ENCODE measurements at regions not wholly inside any gene's neighbourhood (a gene's known extent, or its start where the extent isn't known, plus 50 kb on each side); places are given as distances from the start of the nearest gene placed in this dataset.

GRCh38 chr5:14054965-14055963 lies 87.9 kb upstream of the TRIO start:
- H3K27me3 ChIP-seq (ENCODE audit: insufficient read depth, poor library complexity, severe bottlenecking) = no peaks in the 10 kb centered on the region
- TF ChIP-seq REST (IDR thresholded peaks at IDR 0.05; ENCODE audit: insufficient replicate concordance, low read depth) (no peak), GABPA (IDR thresholded peaks at IDR 0.05; ENCODE audit: low read depth) (no peak), POLR2AphosphoS5 (IDR thresholded peaks at IDR 0.05; ENCODE audit: low read depth) (no peak), CTCF (IDR thresholded peaks at IDR 0.05; ENCODE audit: insufficient read depth, low read length) (no peak), SPI1 (IDR thresholded peaks at IDR 0.05; ENCODE audit: borderline replicate concordance, low read depth) (no peak)
- no peak overlapping the region for H3K27ac ChIP-seq (replicated peaks)
- no peak overlapping the region for H3K4me3 ChIP-seq (replicated peaks; ENCODE audit: insufficient read depth, low read length)
- DNase-seq (ENCODE audit: low read depth in 1 of 2, low spot score in 1 of 2) = no peak

- no peaks in the 10 kb centered on the region for H3K27me3 ChIP-seq (ENCODE audit: insufficient read depth, poor library complexity, severe bottlenecking)
- no peak overlapping the region for H3K4me3 ChIP-seq (replicated peaks; ENCODE audit: insufficient read depth, low read length)
- DNase-seq (ENCODE audit: low read depth in 1 of 2, low spot score in 1 of 2) = no peak
- TF ChIP-seq GABPA (IDR thresholded peaks at IDR 0.05; ENCODE audit: low read depth) (no peak), SPI1 (IDR thresholded peaks at IDR 0.05; ENCODE audit: borderline replicate concordance, low read depth) (no peak), CTCF (IDR thresholded peaks at IDR 0.05; ENCODE audit: insufficient read depth, low read length) (no peak), POLR2AphosphoS5 (IDR thresholded peaks at IDR 0.05; ENCODE audit: low read depth) (no peak), REST (IDR thresholded peaks at IDR 0.05; ENCODE audit: insufficient replicate concordance, low read depth) (no peak)
- no peak overlapping the region for H3K27ac ChIP-seq (replicated peaks)
These were observed 88.9 kb upstream of the TRIO start for GRCh38 chr5:14054111-14054854.

- DNase-seq (ENCODE audit: low read depth in 1 of 2, low spot score in 1 of 2) = no peak
- no peak overlapping the region for H3K4me3 ChIP-seq (replicated peaks; ENCODE audit: insufficient read depth, low read length)
- TF ChIP-seq GABPA (IDR thresholded peaks at IDR 0.05; ENCODE audit: low read depth) (no peak), CTCF (IDR thresholded peaks at IDR 0.05; ENCODE audit: insufficient read depth, low read length) (no peak), SPI1 (IDR thresholded peaks at IDR 0.05; ENCODE audit: borderline replicate concordance, low read depth) (no peak), POLR2AphosphoS5 (IDR thresholded peaks at IDR 0.05; ENCODE audit: low read depth) (no peak), REST (IDR thresholded peaks at IDR 0.05; ENCODE audit: insufficient replicate concordance, low read depth) (no peak)
- peaks cover 2% of the 10 kb centered on the region for H3K27me3 ChIP-seq (ENCODE audit: insufficient read depth, poor library complexity, severe bottlenecking)
- no peak overlapping the region for H3K27ac ChIP-seq (replicated peaks)
These were observed 92.3 kb upstream of the TRIO start for GRCh38 chr5:14050821-14051220.

All from HL-60 (cell line).